Fibroblast of pulmonary artery (primary cell): ENCODE measurements at regions not wholly inside any gene's neighbourhood (a gene's known extent, or its start where the extent isn't known, plus 50 kb on each side); places are given as distances from the start of the nearest gene placed in this dataset.

ENCODE experiments used
- DNase-seq: peaks from one replicate; pipeline ENCODE4 v3.0.0-alpha.2; 2010; ENCODE audit warnings: low read depth
- H3K4me3 ChIP-seq: replicated peaks from 2 replicates; pipeline ENCODE4 v1.5.1; 2011; ENCODE audit warnings: low read depth, mild to moderate bottlenecking, control low read depth, low read length, moderate library complexity
- CTCF ChIP-seq: IDR thresholded peaks from 2 replicates; pipeline ENCODE4 v1.5.1; 2011; ENCODE audit warnings: mild to moderate bottlenecking, control low read depth, low read length, inconsistent platforms; ENCODE audit errors: missing control alignments

DNA sequence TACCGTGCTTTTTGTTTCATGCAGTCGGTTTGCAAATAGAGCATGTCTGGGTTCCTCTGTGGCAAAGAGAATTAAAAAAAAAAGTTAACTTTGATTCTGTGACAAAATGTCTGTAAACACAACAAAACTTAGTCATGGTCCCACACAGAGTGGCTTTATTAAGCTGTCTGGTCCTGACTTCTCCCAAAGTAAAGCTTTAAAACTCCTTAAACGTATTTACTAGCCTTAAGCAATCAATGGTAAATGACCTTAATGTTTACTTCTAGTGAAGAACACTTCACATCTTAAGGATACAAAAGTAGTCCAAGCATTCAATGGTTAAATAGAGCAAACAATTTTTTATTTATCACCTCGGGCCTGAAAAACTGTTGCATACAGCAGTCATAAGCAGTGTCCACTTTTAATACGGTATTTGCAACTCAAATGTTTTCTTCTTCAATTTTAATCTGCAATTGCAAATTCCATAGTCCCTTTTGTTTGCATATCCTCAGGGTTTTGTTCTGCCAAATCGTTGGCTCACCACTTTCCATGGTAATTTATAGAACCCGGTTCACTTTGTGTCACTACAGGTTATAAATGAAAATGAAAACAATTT is 453.0 kb upstream of the MIS18BP1 start:
- no peak for TF ChIP-seq CTCF
- no peak overlapping the region for H3K4me3 ChIP-seq
- no peak for DNase-seq

DNA sequence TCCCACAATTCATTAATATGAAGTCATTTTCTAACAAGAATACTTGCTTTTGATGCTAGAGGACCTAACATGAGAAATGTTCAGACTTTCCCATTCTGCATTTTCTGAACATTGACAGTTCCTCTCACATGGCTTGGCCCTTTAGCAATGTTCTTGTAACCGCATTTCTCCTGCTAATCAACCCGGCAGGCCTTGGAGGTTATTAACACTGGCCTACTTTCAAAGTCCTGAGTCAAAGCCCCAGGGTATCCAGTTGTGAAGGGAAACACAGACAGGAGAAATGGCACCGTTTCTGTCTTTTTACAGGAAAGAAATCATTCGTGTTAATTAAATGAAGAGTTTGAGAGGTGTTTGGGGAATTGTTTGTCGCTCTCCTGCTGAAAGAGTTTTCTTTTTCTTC is 446.5 kb upstream of the MIS18BP1 start:
- no peak for TF ChIP-seq CTCF
- H3K4me3 ChIP-seq: no peak overlapping the region
- DNase-seq: no peak

GRCh38 chr14:45698462-45699134 is 445.6 kb upstream of the MIS18BP1 start:
- H3K4me3 ChIP-seq: no peak overlapping the region
- no peak for TF ChIP-seq CTCF
- DNase-seq: no peak

DNA sequence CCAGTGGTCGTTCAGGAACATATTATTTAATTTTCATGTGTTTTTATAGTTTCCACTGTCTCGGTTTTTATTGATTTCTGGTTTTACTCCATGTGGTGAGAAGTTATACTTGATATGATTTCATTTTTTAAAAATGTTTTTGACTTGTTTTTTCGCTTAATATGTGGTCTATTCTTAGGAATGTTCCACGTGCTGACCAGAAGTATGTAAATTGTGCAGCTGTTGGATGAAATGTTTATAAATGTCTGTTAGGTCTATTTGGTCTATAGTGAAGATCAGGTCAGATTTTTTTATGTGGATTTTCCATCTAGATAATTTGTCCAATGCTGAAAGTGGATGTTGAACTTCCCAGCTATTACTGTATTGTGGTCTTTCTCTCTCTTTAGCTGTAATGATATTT is 433.8 kb upstream of the MIS18BP1 start:
- no peak for DNase-seq
- no peak for TF ChIP-seq CTCF
- no peak overlapping the region for H3K4me3 ChIP-seq

- no peak overlapping the region for H3K4me3 ChIP-seq
- TF ChIP-seq CTCF: no peak
- DNase-seq: no peak
Measured at GRCh38 chr14:45680531-45680930, 427.5 kb upstream of the MIS18BP1 start.

- H3K4me3 ChIP-seq: no peak overlapping the region
- peak; percentile 48 for DNase-seq
- no peak for TF ChIP-seq CTCF
Measured at GRCh38 chr14:45679853-45680252, 426.9 kb upstream of the MIS18BP1 start.

GRCh38 chr14:45678163-45678562 is 425.2 kb upstream of the MIS18BP1 start:
- no peak overlapping the region for H3K4me3 ChIP-seq
- no peak for DNase-seq
- no peak for TF ChIP-seq CTCF
